IMR-90 (cell line): ENCODE measurements at regions not wholly inside any gene's neighbourhood (a gene's known extent, or its start where the extent isn't known, plus 50 kb on each side); places are given as distances from the start of the nearest gene placed in this dataset.

Experiments used
- ATAC-seq: fragments of 200-7000 bp; cut with Tn5 transposase; 2 replicates; pipeline ENCODE4 v1.9.1; 2020; ENCODE audit warnings: low read depth, mild to moderate bottlenecking, moderate library complexity
- BruUV-seq: library from RNA; stranded (reverse); fragments of 400-500 nt; replicated peaks from 2 replicates; lab custom pipeline; 2021; lab: Mats Ljungman, UMichigan
- CTCF ChIA-PET: fragments of 300-600 bp; formaldehyde crosslinking; extraction: SDS; loops from one replicate; lab custom pipeline; 2021; ENCODE audit warnings: antibody characterized with exemption; lab: Yijun Ruan, JAX
- POLR2A ChIA-PET: fragments of 300-600 bp; sonication (Branson Sonifier 250); formaldehyde crosslinking; loops from one replicate; lab custom pipeline; 2022; ENCODE audit warnings: antibody characterized with exemption; ENCODE audit not compliant: unreplicated experiment; lab: Charles Lee
- DNase-seq: peaks from one replicate; pipeline ENCODE4 v3.0.0; 2013
- H2AFZ ChIP-seq: replicated peaks from 2 replicates; pipeline ENCODE3; 2013; ENCODE audit warnings: low read length, mild to moderate bottlenecking; ENCODE audit not compliant: poor library complexity
- H2AK5ac ChIP-seq: 2 replicates; pipeline ENCODE4 v1.6.1; 2013; ENCODE audit warnings: low read depth, low read length, inconsistent platforms
- H2AK9ac ChIP-seq: replicated peaks from 2 replicates; pipeline ENCODE3; 2013; ENCODE audit warnings: mild to moderate bottlenecking, low read depth, low read length, moderate library complexity; ENCODE audit not compliant: poor library complexity
- H2BK120ac ChIP-seq: 2 replicates; pipeline ENCODE4 v1.6.1; 2013; ENCODE audit warnings: low read depth, low read length, inconsistent platforms
- H2BK15ac ChIP-seq: 3 replicates; pipeline ENCODE4 v1.6.1; 2013; ENCODE audit warnings: low read depth, low read length, inconsistent platforms
- H2BK20ac ChIP-seq: 2 replicates; pipeline ENCODE4 v1.6.1; 2013; ENCODE audit warnings: low read depth, mild to moderate bottlenecking, inconsistent platforms, low read length, moderate library complexity
- H2BK5ac ChIP-seq: 2 replicates; pipeline ENCODE4 v1.6.1; 2013; ENCODE audit warnings: mild to moderate bottlenecking, low read depth, low read length, inconsistent platforms; ENCODE audit not compliant: poor library complexity, severe bottlenecking
- H3K14ac ChIP-seq: replicated peaks from 2 replicates; pipeline ENCODE4 v1.6.1; 2013; ENCODE audit warnings: low read depth, low read length, inconsistent platforms
- H3K18ac ChIP-seq: 2 replicates; pipeline ENCODE4 v1.6.1; 2013; ENCODE audit warnings: low read depth, low read length, control low read depth
- H3K23ac ChIP-seq: 2 replicates; pipeline ENCODE4 v1.6.1; 2013; ENCODE audit warnings: low read depth, low read length, inconsistent platforms
- H3K27ac ChIP-seq: 2 replicates; pipeline ENCODE4 v1.5.1; 2013; ENCODE audit warnings: mild to moderate bottlenecking, control low read depth, low read length; ENCODE audit not compliant: insufficient read depth
- H3K27me3 ChIP-seq: 2 replicates; pipeline ENCODE4 v1.6.1; 2013; ENCODE audit warnings: low read length; ENCODE audit not compliant: control insufficient read depth, insufficient read depth
- H3K36me3 ChIP-seq: 2 replicates; pipeline ENCODE4 v1.6.1; 2013; ENCODE audit warnings: low read length, mixed read lengths; ENCODE audit not compliant: control insufficient read depth, insufficient read depth
- H3K4ac ChIP-seq: 2 replicates; pipeline ENCODE4 v1.6.1; 2013; ENCODE audit warnings: low read depth, low read length, inconsistent platforms
- H3K4me1 ChIP-seq: 2 replicates; pipeline ENCODE4 v1.6.1; 2013; ENCODE audit warnings: low read length, mixed read lengths; ENCODE audit not compliant: control insufficient read depth, insufficient read depth
- H3K4me2 ChIP-seq: 2 replicates; pipeline ENCODE4 v1.6.1; 2013; ENCODE audit warnings: low read depth, mild to moderate bottlenecking, control low read depth, low read length, moderate library complexity
- H3K4me3 ChIP-seq: 2 replicates; pipeline ENCODE4 v1.5.1; 2013; ENCODE audit warnings: low read depth, mild to moderate bottlenecking, control low read depth, low read length, moderate library complexity; ENCODE audit not compliant: insufficient read depth
- H3K56ac ChIP-seq: 2 replicates; pipeline ENCODE4 v1.6.1; 2013; ENCODE audit warnings: low read length, inconsistent platforms; ENCODE audit not compliant: insufficient read depth; ENCODE audit errors: extremely low read depth
- H3K79me1 ChIP-seq, 2 experiments: 2 replicates each; pipeline ENCODE4 v1.6.1; 2013; ENCODE audit warnings: low read length in 2 of 2, inconsistent platforms in 1 of 2, low read depth in 1 of 2
- H3K9ac ChIP-seq: 2 replicates; pipeline ENCODE4 v1.6.1; 2013; ENCODE audit warnings: low read depth, low read length, control low read depth
- H3K9me1 ChIP-seq: 2 replicates; pipeline ENCODE4 v1.6.1; 2013; ENCODE audit warnings: low read length, inconsistent platforms; ENCODE audit not compliant: insufficient read depth
- H3K9me3 ChIP-seq: 2 replicates; pipeline ENCODE4 v1.6.1; 2013; ENCODE audit warnings: low read length; ENCODE audit not compliant: control insufficient read depth, insufficient read depth
- H4K20me1 ChIP-seq: 2 replicates; pipeline ENCODE4 v1.6.1; 2013; ENCODE audit warnings: low read length, inconsistent platforms; ENCODE audit not compliant: insufficient read depth
- H4K5ac ChIP-seq: 2 replicates; pipeline ENCODE4 v1.6.1; 2013; ENCODE audit warnings: mild to moderate bottlenecking, low read depth, low read length, control low read depth
- H4K8ac ChIP-seq, 2 experiments: 2 replicates each; pipeline ENCODE4 v1.6.1; 2013; ENCODE audit warnings: low read depth in 2 of 2, low read length in 2 of 2, control low read depth in 1 of 2, inconsistent platforms in 1 of 2
- H4K91ac ChIP-seq: 2 replicates; pipeline ENCODE4 v1.6.1; 2013; ENCODE audit warnings: low read depth, low read length, inconsistent platforms; ENCODE audit not compliant: insufficient read depth
- CEBPB ChIP-seq: IDR thresholded peaks from 2 replicates; pipeline ENCODE4 v1.6.1; 2012; ENCODE audit warnings: low read depth, low read length, improper control_type of control experiment
- FOS ChIP-seq: fragments of 150-350 bp; IDR thresholded peaks from 2 replicates; pipeline ENCODE4 v1.6.1; 2016; ENCODE audit warnings: low read depth, low read length
- MAZ ChIP-seq: IDR thresholded peaks from 2 replicates; pipeline ENCODE4 v1.6.1; 2012; ENCODE audit warnings: low read depth, mild to moderate bottlenecking, low read length, improper control_type of control experiment, moderate library complexity, borderline replicate concordance
- MXI1 ChIP-seq: IDR thresholded peaks from 2 replicates; pipeline ENCODE4 v1.6.1; 2012; ENCODE audit warnings: low read depth, mild to moderate bottlenecking, low read length, moderate library complexity, borderline replicate concordance
- NFE2L2 ChIP-seq: fragments of 150-350 bp; IDR thresholded peaks from 2 replicates; pipeline ENCODE4 v1.6.1; 2016; ENCODE audit warnings: low read depth, mild to moderate bottlenecking, low read length
- POLR2A ChIP-seq: IDR thresholded peaks from 2 replicates; pipeline ENCODE4 v1.6.1; 2012; ENCODE audit warnings: mild to moderate bottlenecking, low read depth, low read length
- RAD21 ChIP-seq: IDR thresholded peaks from 2 replicates; pipeline ENCODE4 v1.6.1; 2012; ENCODE audit warnings: low read length, improper control_type of control experiment
- RFX5 ChIP-seq: IDR thresholded peaks from 2 replicates; pipeline ENCODE4 v1.8.0; 2012; ENCODE audit warnings: low read depth, mild to moderate bottlenecking, low read length, moderate library complexity
- USF2 ChIP-seq: fragments of 150-350 bp; IDR thresholded peaks from 2 replicates; pipeline ENCODE4 v1.6.1; 2017; ENCODE audit warnings: mild to moderate bottlenecking, antibody characterized with exemption, low read length, low read depth
- WGBS, 2 experiments: methylation state at CpG; one replicate each; pipeline versions ENCODE4 v1.1.5 to v1.1.7; 2013; ENCODE audit warnings: missing lambda C conversion rate in 2 of 2; ENCODE audit not compliant: insufficient read length in 1 of 2; ENCODE audit errors: extremely low coverage in 2 of 2; 5-methylcytosine and 5-hydroxymethylcytosine counted together
- dilution Hi-C: fragments of 300-500 bp; cut with HindIII; formaldehyde crosslinking; loops from one replicate; pipeline ENCODE4 v1.14.3; 2018; ENCODE audit warnings: low sequenced_read_pairs; ENCODE audit not compliant: unreplicated experiment
- in situ Hi-C: fragments of 300-500 bp; cut with MboI; formaldehyde crosslinking; loops from 3 replicates; pipeline ENCODE4 v1.14.3; 2019; ENCODE audit warnings: low sequenced_read_pairs, inconsistent platforms, mixed read lengths
- intact Hi-C: fragments of 100-400 bp; cut with micrococcal nuclease; formaldehyde crosslinking; loops from 2 replicates; pipeline ENCODE4 v1.10.0; 2022

- no peaks in the 10 kb centered on the region for H3K36me3 ChIP-seq
- H3K14ac ChIP-seq, result peak overlapping the region; percentile 90
- dilution Hi-C loops, result no loop called here
- ChIA-PET POLR2A (no interaction called here), CTCF (interaction anchor here (0.6 to 1.0 kb wide), 3 partner anchors 9 to 1052 kb away, joined by 3 to 5 read pairs (median 3); no protein-coding TSS in a partner anchor)
- ATAC-seq, result no peak
- H4K8ac ChIP-seq, result peak overlapping the region; percentile 42 to 74; a peak in 2 of 4 replicates
- H3K4me1 ChIP-seq, result peaks cover 22% of the 10 kb centered on the region
- no peaks in the 10 kb centered on the region for H3K27me3 ChIP-seq
- H3K4me2 ChIP-seq, result no peak overlapping the region
- BruUV-seq, result no TSS peak
- no peak overlapping the region for H3K9ac ChIP-seq
- intact Hi-C loops, result no loop called here
- peak overlapping the region; percentile 48 for H3K18ac ChIP-seq
- H4K20me1 ChIP-seq, result no peaks in the 10 kb centered on the region
- peak overlapping the region; percentile 50 for H2AK9ac ChIP-seq
- H2BK15ac ChIP-seq, result 0 out of 3 replicates have a peak overlapping the region, but pooled peaks have one; percentile 59
- no CpG with 5 or more reads among the region's 2 CpGs for WGBS, 2 experiments
- H3K23ac ChIP-seq, result peak overlapping the region; percentile 48
- peak overlapping the region; percentile 89 for H2BK20ac ChIP-seq
- DNase-seq, result no peak
- TF ChIP-seq MAZ (no peak), RAD21 (no peak), NFE2L2 (no peak), MXI1 (no peak), POLR2A (no peak), USF2 (no peak), CEBPB (no peak), FOS (no peak), RFX5 (no peak)
- peaks cover 0 to 17% of the 10 kb centered on the region in 2 experiments; a peak in 1 of 4 replicates for H3K79me1 ChIP-seq
- H4K5ac ChIP-seq, result peak overlapping the region; percentile 31
- H2AK5ac ChIP-seq, result peak overlapping the region; percentile 51; the same call in 1 of the 2 replicates
- H3K9me1 ChIP-seq, result peaks cover 13% of the 10 kb centered on the region; the same call in 1 of the 2 replicates
- H3K56ac ChIP-seq, result no peak overlapping the region
- in situ Hi-C loops, result no loop called here
- peak overlapping the region; percentile 67 for H3K4ac ChIP-seq
- H4K91ac ChIP-seq, result peak overlapping the region; percentile 62
- H3K9me3 ChIP-seq, result no peaks in the 10 kb centered on the region
- H2BK120ac ChIP-seq, result peak overlapping the region; percentile 85
- no peak overlapping the region for H3K4me3 ChIP-seq
- no peak overlapping the region for H3K27ac ChIP-seq
- H2BK5ac ChIP-seq, result peak overlapping the region; percentile 40
- peak overlapping the region; percentile 74 for H2AFZ ChIP-seq
Measured at GRCh38 chr7:41892356-41893100, 189.6 kb upstream of the INHBA start.
